ENCODE measurements at regions not wholly inside any gene's neighbourhood (a gene's known extent, or its start where the extent isn't known, plus 50 kb on each side); places are given as distances from the start of the nearest gene placed in this dataset.

DNA sequence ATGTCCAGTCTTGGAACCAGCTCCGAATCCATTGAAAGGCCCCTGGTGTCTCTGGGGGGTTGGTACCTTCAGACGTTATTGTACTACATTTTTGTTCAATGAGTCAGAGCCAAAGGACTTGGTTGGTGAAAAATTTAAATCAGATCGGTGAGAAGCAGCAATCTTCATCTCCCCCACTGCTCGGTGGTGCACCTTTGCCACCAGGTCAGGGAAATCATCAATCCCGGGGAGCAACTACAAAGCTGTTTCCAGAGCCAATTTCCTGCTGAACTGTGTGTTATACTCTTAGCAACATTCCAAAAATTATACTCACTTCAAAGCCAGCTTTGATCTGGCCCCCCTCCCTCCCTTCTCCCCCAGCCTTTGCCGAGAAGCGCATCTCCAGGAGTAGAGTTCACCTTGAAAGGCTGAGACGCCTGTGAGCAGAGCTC lies 375.2 kb upstream of the WWC1 start:
- Mint-ChIP-seq H3K27ac (no peak overlapping the region), H3K36me3 (no peaks in the 10 kb centered on the region), H3K27me3 (ENCODE audit: low read depth in 3 of 3) (peaks cover 0 to 3% (median 2%) of the 10 kb centered on the region in 3 donors), H3K4me1 (no peaks in the 10 kb centered on the region), H3K9me3 (peaks cover 0 to 6% (median 0%) of the 10 kb centered on the region in 6 donors), H3K4me3 (no peak overlapping the region)
- no peak for DNase-seq

DNA sequence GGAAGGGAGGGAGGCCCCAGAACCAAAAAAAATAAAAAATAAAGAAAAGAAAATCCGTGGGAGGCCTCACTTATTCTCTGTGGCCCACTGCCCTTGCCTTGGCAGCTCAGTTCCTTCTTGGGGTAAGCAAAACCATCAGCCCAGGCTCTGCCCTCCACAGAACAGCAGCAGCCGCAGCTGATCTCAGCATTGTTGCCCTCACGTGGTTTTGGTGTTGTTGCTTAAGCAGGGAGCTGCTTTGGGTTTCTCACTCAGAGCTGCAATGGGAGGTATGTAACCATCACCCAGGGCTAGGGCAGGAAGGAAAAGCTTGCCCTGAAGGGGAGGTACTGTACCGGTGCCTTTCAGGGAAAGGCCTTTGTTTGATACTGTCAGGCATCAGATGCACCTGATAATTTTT lies 374.7 kb upstream of the WWC1 start:
- Mint-ChIP-seq H3K27me3 (ENCODE audit: low read depth in 3 of 3) (peaks cover 0 to 3% (median 2%) of the 10 kb centered on the region in 3 donors), H3K4me1 (no peaks in the 10 kb centered on the region), H3K4me3 (no peak overlapping the region), H3K36me3 (no peaks in the 10 kb centered on the region), H3K9me3 (peaks cover 0 to 6% (median 0%) of the 10 kb centered on the region in 6 donors), H3K27ac (no peak overlapping the region)
- no peak for DNase-seq

DNA sequence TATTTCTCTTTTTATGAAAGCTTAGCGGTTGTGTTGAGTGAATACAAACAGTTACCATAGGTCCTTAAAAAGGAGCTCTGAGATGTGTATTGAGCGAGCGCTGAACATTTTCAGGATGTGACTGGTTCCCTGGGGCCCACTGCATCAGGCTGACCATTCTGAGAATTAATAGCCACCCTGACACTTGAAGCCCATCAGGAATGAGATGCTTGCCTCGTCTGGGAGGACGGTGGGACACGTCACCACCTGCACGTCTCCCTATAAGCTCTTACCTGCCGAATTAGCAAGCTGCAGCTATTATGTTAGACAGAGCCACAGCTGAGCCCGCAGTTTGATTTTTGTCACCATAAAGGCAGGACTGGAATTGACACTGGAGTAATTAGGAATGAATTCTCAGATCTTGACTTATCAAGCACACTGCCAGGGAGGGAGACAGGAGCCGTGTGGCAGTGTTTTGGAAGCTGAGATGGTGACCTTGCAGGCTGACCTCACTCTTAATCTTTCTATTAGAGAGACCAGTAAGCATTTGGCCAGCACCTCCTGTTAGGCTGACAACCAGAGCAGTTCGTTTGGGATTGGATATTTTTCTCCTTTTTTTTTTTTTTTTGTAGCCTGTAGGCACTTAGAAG lies 373.1 kb upstream of the WWC1 start:
- Mint-ChIP-seq H3K27me3 (ENCODE audit: low read depth in 3 of 3) (peaks cover 0 to 2% (median 0%) of the 10 kb centered on the region in 3 donors), H3K27ac (no peak overlapping the region), H3K9me3 (peaks cover 0 to 6% (median 0%) of the 10 kb centered on the region in 6 donors)

DNA sequence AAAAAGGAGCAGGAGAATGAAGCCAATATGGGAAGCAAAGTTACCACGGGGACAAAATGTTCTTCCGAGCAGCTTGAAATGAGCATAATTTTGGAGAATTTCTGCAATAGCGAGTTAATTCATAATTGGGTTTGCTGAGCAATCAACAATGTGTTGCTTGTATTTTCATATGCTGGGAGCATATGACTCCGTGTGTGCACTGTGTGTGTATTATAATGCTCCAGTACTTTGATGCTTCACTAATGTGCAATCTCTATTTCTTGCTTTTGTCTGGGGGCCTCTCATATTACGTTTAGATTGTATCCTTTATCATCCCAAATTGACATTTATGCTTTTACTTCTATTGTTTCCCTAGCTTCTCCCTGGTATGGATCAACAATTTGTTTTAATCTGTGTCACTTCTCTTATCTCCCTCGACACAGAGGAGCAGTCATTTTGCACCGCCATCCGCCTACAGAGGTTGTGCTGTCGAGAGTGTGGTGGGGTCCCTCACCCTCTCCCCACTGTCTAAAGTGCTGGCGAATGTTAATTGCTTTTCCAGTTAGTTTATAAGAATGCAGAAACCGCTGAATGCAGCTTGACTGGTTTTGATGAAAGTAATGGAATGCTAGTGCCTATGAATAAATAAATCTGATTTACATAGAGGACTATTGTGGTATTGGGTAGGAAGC lies 372.5 kb upstream of the WWC1 start:
- Mint-ChIP-seq H3K27me3 (ENCODE audit: low read depth in 3 of 3) (peaks cover 0 to 2% (median 0%) of the 10 kb centered on the region in 3 donors), H3K4me3 (no peak overlapping the region), H3K9me3 (peaks cover 0 to 6% (median 2%) of the 10 kb centered on the region in 6 donors), H3K27ac (no peak overlapping the region), H3K36me3 (no peaks in the 10 kb centered on the region), H3K4me1 (no peaks in the 10 kb centered on the region)
- DNase-seq: no peak

More for the DNA sequence above, 373.1 kb upstream of the WWC1 start:
- no peaks in the 10 kb centered on the region for H3K36me3 Mint-ChIP-seq
- no peaks in the 10 kb centered on the region for H3K4me1 Mint-ChIP-seq
- H3K4me3 Mint-ChIP-seq: no peak overlapping the region
- DNase-seq: no peak

DNA sequence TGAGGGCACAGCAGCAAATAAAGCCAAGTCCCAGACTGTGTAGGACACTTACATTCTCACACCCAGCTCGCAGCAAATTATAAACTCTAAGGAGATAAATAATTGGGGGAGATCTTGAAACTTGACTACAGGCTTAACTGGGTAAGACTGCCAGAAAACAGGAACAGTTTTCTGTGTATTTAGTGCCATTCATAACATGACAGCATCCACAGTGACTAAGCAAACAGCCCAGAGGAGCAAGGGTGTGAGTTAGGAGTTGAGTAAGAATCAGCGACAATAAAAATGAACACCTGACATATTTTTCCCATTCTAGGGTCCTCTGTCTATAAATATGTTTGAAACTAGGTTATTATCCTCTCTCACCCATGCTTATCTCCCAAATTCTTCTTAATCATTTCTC lies 370.9 kb upstream of the WWC1 start:
- peaks cover 0 to 2% (median 0%) of the 10 kb centered on the region in 3 donors for H3K27me3 Mint-ChIP-seq (ENCODE audit: low read depth in 3 of 3)
- no peaks in the 10 kb centered on the region for H3K36me3 Mint-ChIP-seq

DNA sequence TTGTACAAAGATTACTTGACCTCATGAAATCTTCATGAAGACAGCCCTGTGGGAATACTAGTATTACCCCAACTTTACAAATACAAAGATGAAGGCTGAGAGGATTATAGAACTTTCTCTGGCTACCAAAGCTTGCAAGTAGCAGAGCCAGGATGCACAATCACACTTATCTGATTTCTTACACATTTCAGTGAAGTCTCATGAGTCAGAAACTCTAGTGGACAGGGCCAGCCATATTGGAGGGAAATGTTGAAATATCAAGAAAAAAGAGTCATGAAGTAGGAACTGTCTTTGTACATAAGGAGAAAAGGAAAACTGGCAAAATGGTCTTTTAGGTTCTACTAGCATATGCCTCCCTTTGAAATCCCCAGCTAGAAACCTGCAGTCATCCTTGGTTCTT lies 369.6 kb upstream of the WWC1 start:
- no peaks in the 10 kb centered on the region for H3K36me3 Mint-ChIP-seq
- DNase-seq: no peak
- no peak overlapping the region for H3K4me3 Mint-ChIP-seq
- peaks cover 0 to 6% (median under 1%) of the 10 kb centered on the region in 6 donors for H3K9me3 Mint-ChIP-seq
- H3K27me3 Mint-ChIP-seq (ENCODE audit: low read depth in 3 of 3): peaks cover 0 to 2% (median 0%) of the 10 kb centered on the region in 3 donors
- no peaks in the 10 kb centered on the region for H3K4me1 Mint-ChIP-seq
- H3K27ac Mint-ChIP-seq: no peak overlapping the region

More for the DNA sequence above, 370.9 kb upstream of the WWC1 start:
- Mint-ChIP-seq H3K4me1 (no peaks in the 10 kb centered on the region), H3K9me3 (peaks cover 0 to 6% (median 2%) of the 10 kb centered on the region in 6 donors), H3K4me3 (no peak overlapping the region), H3K27ac (no peak overlapping the region)
- DNase-seq: no peak

DNA sequence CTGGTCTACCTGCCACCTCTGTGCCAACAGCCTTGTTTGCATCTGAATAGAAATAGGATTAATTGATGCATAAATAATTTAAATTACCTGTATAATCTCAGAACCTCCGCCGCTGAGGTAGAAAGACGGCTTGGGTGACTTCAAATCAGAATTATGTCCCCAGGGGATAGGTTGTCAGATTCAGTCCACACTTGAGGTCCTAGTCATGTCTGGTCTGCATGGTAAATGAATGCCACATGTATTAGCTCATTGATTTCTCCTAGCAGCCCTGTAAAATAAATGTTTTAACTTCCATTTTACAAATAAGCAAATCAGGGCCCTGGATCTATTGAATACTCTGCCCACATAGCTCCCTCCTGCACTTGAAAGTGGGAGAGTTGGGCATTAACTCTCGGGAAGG lies 368.0 kb upstream of the WWC1 start:
- DNase-seq: no peak
- Mint-ChIP-seq H3K27me3 (ENCODE audit: low read depth in 3 of 3) (peaks cover 0 to 4% (median 0%) of the 10 kb centered on the region in 3 donors), H3K27ac (no peak overlapping the region), H3K4me3 (no peak overlapping the region), H3K4me1 (no peaks in the 10 kb centered on the region), H3K36me3 (no peaks in the 10 kb centered on the region), H3K9me3 (peaks cover 0 to 7% (median 1%) of the 10 kb centered on the region in 6 donors)

DNA sequence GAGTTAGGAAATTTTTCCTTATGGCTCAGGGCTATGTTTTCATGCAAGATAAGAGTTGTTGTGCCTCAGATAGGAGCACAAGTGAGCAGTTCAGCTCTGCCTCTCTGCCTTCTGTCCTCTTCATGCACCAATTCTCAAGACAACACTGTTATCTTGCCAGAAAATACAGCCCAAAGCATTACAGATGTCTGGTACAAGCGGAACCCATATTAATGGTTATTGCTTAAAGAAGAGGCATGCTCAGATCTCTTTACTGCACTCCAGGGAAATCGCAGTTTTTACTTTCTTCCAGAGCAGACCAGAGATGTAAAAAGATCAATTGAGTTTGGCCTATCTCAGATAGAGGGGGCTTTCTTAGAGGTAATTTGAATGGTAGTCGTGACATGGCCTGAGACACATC lies 361.6 kb upstream of the WWC1 start:
- Mint-ChIP-seq H3K4me3 (no peak overlapping the region), H3K27me3 (ENCODE audit: low read depth in 3 of 3) (peaks cover 0 to 5% (median 0%) of the 10 kb centered on the region in 3 donors), H3K9me3 (peaks cover 0 to 12% (median 0%) of the 10 kb centered on the region in 6 donors), H3K4me1 (no peaks in the 10 kb centered on the region), H3K36me3 (no peaks in the 10 kb centered on the region), H3K27ac (no peak overlapping the region)
- DNase-seq: no peak

DNA sequence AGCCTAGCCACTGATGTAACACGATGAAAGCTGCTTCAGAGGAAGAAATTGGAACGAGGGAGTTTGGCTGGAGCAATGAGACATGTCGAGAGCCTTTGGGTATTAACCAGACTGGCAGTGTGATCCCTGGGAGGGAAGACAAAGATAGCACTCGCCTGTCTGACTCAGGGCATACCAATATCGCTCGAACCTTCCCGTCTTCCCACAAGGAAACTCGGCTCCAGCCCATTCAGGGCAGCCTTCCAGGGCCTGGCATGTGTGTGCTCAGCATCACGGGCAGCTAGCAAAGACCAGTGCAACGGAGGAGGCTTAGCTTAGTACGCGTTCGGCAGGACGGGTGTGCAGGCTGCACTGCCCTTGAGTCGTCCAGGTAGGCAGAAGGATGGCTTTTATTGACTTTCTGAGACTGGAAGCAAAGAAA lies 356.9 kb upstream of the WWC1 start:
- H3K9me3 Mint-ChIP-seq: peaks cover 0 to 9% (median 2%) of the 10 kb centered on the region in 6 donors
- no peak overlapping the region for H3K4me3 Mint-ChIP-seq
- no peaks in the 10 kb centered on the region for H3K36me3 Mint-ChIP-seq
- no peaks in the 10 kb centered on the region for H3K4me1 Mint-ChIP-seq
- peaks cover 0 to 5% (median 2%) of the 10 kb centered on the region in 3 donors for H3K27me3 Mint-ChIP-seq (ENCODE audit: low read depth in 3 of 3)
- H3K27ac Mint-ChIP-seq: no peak overlapping the region
- no peak for DNase-seq

DNA sequence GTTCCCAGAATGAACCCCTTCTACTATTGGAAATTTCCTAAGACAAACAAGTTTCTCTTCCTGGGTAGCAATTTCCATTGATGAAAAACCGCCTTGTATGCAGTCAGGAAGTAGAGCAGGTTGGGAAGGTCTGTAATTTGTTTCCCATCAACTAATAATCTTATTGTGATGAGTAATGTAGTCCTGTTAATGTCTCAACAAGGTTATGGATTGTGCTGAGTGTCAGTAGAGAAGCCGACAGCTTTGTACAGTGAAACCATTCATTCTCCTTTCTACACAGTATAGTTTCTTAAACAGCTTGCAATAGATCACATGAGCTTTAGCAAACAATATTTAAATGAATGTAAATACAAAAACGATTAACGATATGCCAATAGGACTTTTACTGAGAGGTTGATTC lies 355.4 kb upstream of the WWC1 start:
- Mint-ChIP-seq H3K27ac (no peak overlapping the region), H3K4me3 (no peak overlapping the region), H3K36me3 (no peaks in the 10 kb centered on the region), H3K27me3 (ENCODE audit: low read depth in 3 of 3) (peaks cover 0 to 5% (median 2%) of the 10 kb centered on the region in 3 donors), H3K9me3 (peaks cover 0 to 9% (median 2%) of the 10 kb centered on the region in 6 donors), H3K4me1 (no peaks in the 10 kb centered on the region)
- no peak for DNase-seq

DNA sequence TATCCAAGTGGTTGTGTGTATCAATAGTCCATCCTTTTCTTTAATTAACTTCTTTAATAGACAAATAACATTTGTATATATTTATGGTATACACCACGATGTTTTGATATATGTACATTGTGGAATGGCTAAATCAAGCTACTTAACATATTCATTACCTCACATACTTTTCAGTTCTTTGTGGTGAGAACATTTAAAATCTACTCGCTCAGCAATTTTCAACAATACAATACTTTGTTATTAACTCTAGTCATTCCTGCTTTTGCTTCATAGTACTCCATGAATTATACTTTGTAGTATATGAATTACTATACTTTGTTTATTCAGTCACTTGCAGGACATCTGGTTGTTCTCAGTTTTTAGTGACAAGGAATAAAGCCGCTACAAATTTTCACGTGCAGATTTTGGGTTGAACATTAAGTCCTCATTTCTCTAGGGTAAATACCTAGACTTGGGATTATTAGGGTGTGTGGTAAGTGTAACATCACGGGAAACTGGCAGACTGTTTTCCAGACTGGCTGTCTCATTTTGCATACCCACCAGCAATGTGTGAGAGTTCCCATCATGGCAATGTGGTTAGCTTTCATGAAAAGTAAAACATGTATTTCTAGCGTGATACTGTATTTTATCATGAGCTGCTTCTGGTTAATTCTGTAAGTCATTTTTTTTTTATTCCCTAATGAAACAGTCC lies 354.4 kb upstream of the WWC1 start:
- DNase-seq: no peak
- Mint-ChIP-seq H3K36me3 (no peaks in the 10 kb centered on the region), H3K27ac (no peak overlapping the region), H3K4me1 (no peaks in the 10 kb centered on the region), H3K4me3 (no peak overlapping the region), H3K9me3 (peaks cover 0 to 7% (median 2%) of the 10 kb centered on the region in 6 donors), H3K27me3 (ENCODE audit: low read depth in 3 of 3) (peaks cover 0 to 5% (median 2%) of the 10 kb centered on the region in 3 donors)

DNA sequence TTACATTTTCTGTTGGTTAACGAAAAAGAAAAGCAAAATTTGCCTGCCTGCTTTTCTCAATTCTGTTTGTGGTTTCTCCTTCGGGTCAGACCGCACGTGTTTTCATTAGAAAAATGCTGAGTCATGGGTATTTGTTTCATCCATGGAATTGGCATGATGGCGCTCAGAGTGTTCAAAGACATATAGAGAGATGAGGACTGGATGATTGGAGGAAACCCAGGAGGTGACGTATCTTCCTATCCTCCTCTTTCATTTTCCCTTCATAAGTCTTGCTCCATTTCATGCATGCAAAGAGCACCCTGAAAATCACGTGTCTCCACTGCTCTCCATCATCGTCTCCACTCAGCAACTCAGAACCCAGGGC lies 353.8 kb upstream of the WWC1 start:
- no peak for DNase-seq
- Mint-ChIP-seq H3K36me3 (no peaks in the 10 kb centered on the region), H3K4me3 (no peak overlapping the region), H3K9me3 (peaks cover 0 to 7% (median 2%) of the 10 kb centered on the region in 6 donors), H3K4me1 (no peaks in the 10 kb centered on the region), H3K27me3 (ENCODE audit: low read depth in 3 of 3) (peaks cover 0 to 5% (median 1%) of the 10 kb centered on the region in 3 donors), H3K27ac (no peak overlapping the region)

DNA sequence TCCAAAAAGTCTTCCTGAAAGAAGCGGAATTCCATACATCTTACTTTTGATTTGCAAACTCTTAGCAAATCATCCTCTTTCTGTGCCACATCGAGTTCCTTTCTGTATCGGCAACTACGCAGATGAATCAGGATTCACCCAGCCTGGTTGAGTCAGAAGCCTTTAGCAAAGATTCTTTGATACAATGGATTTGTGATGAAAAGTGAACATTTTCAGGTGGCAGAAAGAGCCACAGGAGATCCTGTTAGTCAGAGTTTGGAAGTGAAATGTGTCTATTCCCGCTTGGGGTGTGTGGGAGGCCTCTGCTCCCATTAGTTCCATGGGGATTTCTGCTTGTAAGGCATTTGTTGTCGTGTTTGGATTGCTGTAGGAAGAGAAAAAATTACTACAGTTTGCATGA lies 351.8 kb upstream of the WWC1 start:
- no peak for DNase-seq
- Mint-ChIP-seq H3K9me3 (peaks cover 0 to 7% (median 0%) of the 10 kb centered on the region in 6 donors), H3K36me3 (no peaks in the 10 kb centered on the region), H3K4me3 (no peak overlapping the region), H3K27me3 (ENCODE audit: low read depth in 3 of 3) (peaks cover 0 to 5% (median 0%) of the 10 kb centered on the region in 3 donors), H3K27ac (no peak overlapping the region), H3K4me1 (no peaks in the 10 kb centered on the region)

DNA sequence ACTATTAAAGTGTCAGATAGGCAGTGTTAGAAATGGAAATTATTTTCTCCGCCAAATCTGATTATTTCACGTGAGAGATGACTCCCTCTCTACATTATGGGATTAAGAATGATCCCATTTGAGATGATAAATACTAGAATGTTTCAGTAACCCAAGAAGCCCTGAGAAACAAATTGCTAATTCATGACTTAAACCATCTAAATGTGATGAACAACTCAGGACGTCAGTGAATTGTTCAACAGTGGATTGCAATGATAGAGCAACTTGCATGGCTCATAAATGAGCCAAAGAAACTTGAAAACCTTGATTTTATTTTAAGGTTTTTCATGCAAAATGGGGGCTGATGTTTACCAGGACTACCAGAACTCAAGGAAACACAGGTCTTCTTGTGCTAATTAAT lies 350.5 kb upstream of the WWC1 start:
- Mint-ChIP-seq H3K4me1 (no peaks in the 10 kb centered on the region), H3K27me3 (ENCODE audit: low read depth in 3 of 3) (peaks cover 0 to 5% (median 0%) of the 10 kb centered on the region in 3 donors), H3K36me3 (no peaks in the 10 kb centered on the region), H3K9me3 (peaks cover 0 to 7% (median 0%) of the 10 kb centered on the region in 6 donors), H3K4me3 (no peak overlapping the region), H3K27ac (no peak overlapping the region)
- DNase-seq: no peak
